Gastrocnemius medialis (tissue), 4 donors: ENCODE measurements at regions not wholly inside any gene's neighbourhood (a gene's known extent, or its start where the extent isn't known, plus 50 kb on each side); places are given as distances from the start of the nearest gene placed in this dataset.

Experiments
- POLR2A ChIP-seq, 2 donors: fragments of 450-650 bp; IDR thresholded peaks; one replicate each; pipeline ENCODE4 v1.6.1; 2017; ENCODE audit warnings: antibody characterized with exemption in 2 of 2, mild to moderate bottlenecking in 2 of 2, moderate library complexity in 2 of 2
- TF ChIP-seq, protein P1 (sequence below), 5 experiments: fragments of 450-650 bp in 3 of 5; fragments of 200-600 bp in 2 of 5; sonication (generic) in 2 of 5; IDR thresholded peaks in 4 of 5; conservative IDR thresholded peaks in 1 of 5; 1 replicate in 4 of 5; 2 replicates in 1 of 5; pipeline ENCODE4 v1.5.1; 2016 to 2019; ENCODE audit warnings: antibody characterized with exemption in 5 of 5, mild to moderate bottlenecking in 3 of 5, moderate library complexity in 3 of 5

DNA sequence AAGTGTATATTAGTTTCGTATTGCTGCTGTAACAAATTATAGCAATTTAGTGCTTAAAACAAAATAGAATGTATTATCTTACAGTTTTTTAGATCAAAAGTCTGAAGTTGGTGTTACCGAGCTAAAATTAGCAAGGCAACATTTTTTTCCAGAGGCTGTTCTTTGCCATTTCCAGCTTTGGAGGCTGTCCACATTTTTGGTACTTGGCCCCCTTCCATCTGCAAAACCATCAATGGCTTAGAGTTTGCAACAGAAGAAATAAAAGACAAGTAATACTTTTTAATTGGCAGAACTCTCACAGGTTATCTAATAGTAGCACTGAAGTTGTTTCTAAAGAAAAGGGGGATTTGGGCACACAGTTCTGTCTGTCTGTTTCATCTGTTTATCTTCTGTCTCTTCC lies 1248.5 kb downstream of the ROBO1 start:
- TF ChIP-seq, protein P1, sequence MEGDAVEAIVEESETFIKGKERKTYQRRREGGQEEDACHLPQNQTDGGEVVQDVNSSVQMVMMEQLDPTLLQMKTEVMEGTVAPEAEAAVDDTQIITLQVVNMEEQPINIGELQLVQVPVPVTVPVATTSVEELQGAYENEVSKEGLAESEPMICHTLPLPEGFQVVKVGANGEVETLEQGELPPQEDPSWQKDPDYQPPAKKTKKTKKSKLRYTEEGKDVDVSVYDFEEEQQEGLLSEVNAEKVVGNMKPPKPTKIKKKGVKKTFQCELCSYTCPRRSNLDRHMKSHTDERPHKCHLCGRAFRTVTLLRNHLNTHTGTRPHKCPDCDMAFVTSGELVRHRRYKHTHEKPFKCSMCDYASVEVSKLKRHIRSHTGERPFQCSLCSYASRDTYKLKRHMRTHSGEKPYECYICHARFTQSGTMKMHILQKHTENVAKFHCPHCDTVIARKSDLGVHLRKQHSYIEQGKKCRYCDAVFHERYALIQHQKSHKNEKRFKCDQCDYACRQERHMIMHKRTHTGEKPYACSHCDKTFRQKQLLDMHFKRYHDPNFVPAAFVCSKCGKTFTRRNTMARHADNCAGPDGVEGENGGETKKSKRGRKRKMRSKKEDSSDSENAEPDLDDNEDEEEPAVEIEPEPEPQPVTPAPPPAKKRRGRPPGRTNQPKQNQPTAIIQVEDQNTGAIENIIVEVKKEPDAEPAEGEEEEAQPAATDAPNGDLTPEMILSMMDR (IDR thresholded peaks at IDR 0.05 in 4 of 5, conservative IDR thresholded peaks at IDR 0.05 in 1 of 5) = no peak
- no peak for TF ChIP-seq POLR2A (IDR thresholded peaks at IDR 0.05)
